ENCODE measurements at regions not wholly inside any gene's neighbourhood (a gene's known extent, or its start where the extent isn't known, plus 50 kb on each side); places are given as distances from the start of the nearest gene placed in this dataset.

GRCh38 chr2:8437949-8438400, 243.9 kb upstream of the ID2 start:
- CTCF ChIA-PET = no interaction called here
- no peaks in the 10 kb centered on the region for H3K36me3 Mint-ChIP-seq (ENCODE audit: low read depth)
- no peak for ATAC-seq
- intact Hi-C loops (cut with micrococcal nuclease) = no loop called here
- peaks cover 17% of the 10 kb centered on the region for H3K4me1 Mint-ChIP-seq (ENCODE audit: low read depth)
- no peak for TF ChIP-seq CTCF (IDR thresholded peaks at IDR 0.05)
- H3K27ac Mint-ChIP-seq = no peak overlapping the region
- no peak for DNase-seq
- H3K9me3 Mint-ChIP-seq = no peaks in the 10 kb centered on the region
- POLR2A ChIA-PET = no interaction called here
- peaks cover 2% of the 10 kb centered on the region for H3K27me3 Mint-ChIP-seq
- no peak overlapping the region for H3K4me3 Mint-ChIP-seq

GRCh38 chr2:8438476-8438875, 243.4 kb upstream of the ID2 start:
- Mint-ChIP-seq H3K27me3 (peaks cover 2% of the 10 kb centered on the region), H3K4me1 (ENCODE audit: low read depth) (peaks cover 13% of the 10 kb centered on the region), H3K4me3 (no peak overlapping the region), H3K36me3 (ENCODE audit: low read depth) (no peaks in the 10 kb centered on the region), H3K27ac (no peak overlapping the region), H3K9me3 (no peaks in the 10 kb centered on the region)
- ChIA-PET POLR2A (no interaction called here), CTCF (no interaction called here)
- peak; percentile 56 for ATAC-seq
- TF ChIP-seq CTCF (IDR thresholded peaks at IDR 0.05) = no peak
- DNase-seq = no peak
- intact Hi-C loops (cut with micrococcal nuclease) = no loop called here

GRCh38 chr2:8438996-8439395, 242.9 kb upstream of the ID2 start:
- no peak overlapping the region for H3K27ac Mint-ChIP-seq
- intact Hi-C loops (cut with micrococcal nuclease) = no loop called here
- peaks cover 2% of the 10 kb centered on the region for H3K27me3 Mint-ChIP-seq
- DNase-seq = no peak
- H3K36me3 Mint-ChIP-seq (ENCODE audit: low read depth) = no peaks in the 10 kb centered on the region
- ChIA-PET POLR2A (no interaction called here), CTCF (no interaction called here)
- peaks cover 10% of the 10 kb centered on the region for H3K4me1 Mint-ChIP-seq (ENCODE audit: low read depth)
- H3K9me3 Mint-ChIP-seq = no peaks in the 10 kb centered on the region
- H3K4me3 Mint-ChIP-seq = no peak overlapping the region
- no peak for TF ChIP-seq CTCF (IDR thresholded peaks at IDR 0.05)
- no peak for ATAC-seq

- POLR2A ChIA-PET = interaction anchor here (1.4 kb wide), 1 partner anchor 31 kb away, joined by 4 read pairs; no protein-coding TSS in a partner anchor
- CTCF ChIA-PET = no interaction called here
- Mint-ChIP-seq H3K4me3 (no peak overlapping the region), H3K27ac (no peak overlapping the region), H3K4me1 (ENCODE audit: low read depth) (peaks cover 10% of the 10 kb centered on the region), H3K9me3 (no peaks in the 10 kb centered on the region), H3K36me3 (ENCODE audit: low read depth) (no peaks in the 10 kb centered on the region), H3K27me3 (peaks cover 2% of the 10 kb centered on the region)
- no peak for DNase-seq
- ATAC-seq = no peak
- intact Hi-C loops (cut with micrococcal nuclease) = no loop called here
- TF ChIP-seq CTCF (IDR thresholded peaks at IDR 0.05) = no peak
Observed at GRCh38 chr2:8440029-8440778, 241.7 kb upstream of the ID2 start.

- H3K27me3 Mint-ChIP-seq = peaks cover 3% of the 10 kb centered on the region
- POLR2A ChIA-PET = interaction anchor here (0.7 kb wide), 1 partner anchor 40 kb away, joined by 3 read pairs; no protein-coding TSS in a partner anchor
- H3K4me1 Mint-ChIP-seq (ENCODE audit: low read depth) = peaks cover 10% of the 10 kb centered on the region
- intact Hi-C loops (cut with micrococcal nuclease) = no loop called here
- CTCF ChIA-PET = no interaction called here
- H3K36me3 Mint-ChIP-seq (ENCODE audit: low read depth) = no peaks in the 10 kb centered on the region
- no peak for DNase-seq
- H3K9me3 Mint-ChIP-seq = no peaks in the 10 kb centered on the region
- no peak for TF ChIP-seq CTCF (IDR thresholded peaks at IDR 0.05)
- no peak for ATAC-seq
- H3K27ac Mint-ChIP-seq = no peak overlapping the region
- H3K4me3 Mint-ChIP-seq = no peak overlapping the region
Observed at GRCh38 chr2:8441371-8441770, 240.5 kb upstream of the ID2 start.
